C1 segment of cervical spinal cord (tissue), 14 donors: ENCODE measurements at regions not wholly inside any gene's neighbourhood (a gene's known extent, or its start where the extent isn't known, plus 50 kb on each side); places are given as distances from the start of the nearest gene placed in this dataset.
"Not testable (repeated sequence)": the region's sequence is repeated elsewhere in the genome, so short reads cannot be mapped to it uniquely, and the experiment has no call there.

Experiments used
- DNase-seq, 14 donors: peaks; one replicate each; lab custom pipeline; 2025; lab: John Stamatoyannopoulos, UW

GRCh38 chr5:13063088-13063487 is 881.4 kb downstream of the DNAH5 start:
- no peak for DNase-seq

DNA sequence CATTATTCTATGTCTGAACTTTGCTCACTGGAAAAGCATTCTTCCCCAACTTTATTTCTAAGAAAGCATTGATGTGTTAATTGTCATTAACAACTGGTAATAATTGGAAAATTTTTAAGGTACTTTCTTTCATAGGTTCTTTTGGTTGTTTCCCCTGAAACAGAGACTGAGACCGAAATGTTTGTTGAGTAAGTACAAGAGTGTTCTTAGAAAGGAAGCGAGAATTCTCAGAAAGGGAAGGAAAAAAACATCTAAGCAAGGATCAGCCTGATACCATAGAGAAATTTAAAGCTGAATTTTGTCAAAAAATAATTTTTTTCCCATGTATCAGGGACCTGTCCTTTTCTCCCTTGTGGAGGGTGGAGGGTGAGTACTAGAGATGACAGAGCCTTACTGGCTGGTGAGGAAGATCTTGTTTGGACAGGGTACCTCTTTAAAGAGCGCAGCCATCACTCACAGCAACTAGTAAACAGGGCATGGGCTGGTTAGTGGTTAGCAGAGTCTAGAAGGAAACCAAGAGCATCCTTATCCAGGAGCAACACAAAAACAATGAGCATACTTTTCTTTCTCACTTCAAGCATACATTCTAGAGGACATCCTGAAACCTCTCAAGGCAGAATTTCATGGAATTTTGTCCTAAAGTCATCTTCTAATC is 898.5 kb downstream of the DNAH5 start:
- DNase-seq, result no peak

- no peak for DNase-seq
Observed at GRCh38 chr5:13034061-13034460, 910.4 kb downstream of the DNAH5 start.

DNA sequence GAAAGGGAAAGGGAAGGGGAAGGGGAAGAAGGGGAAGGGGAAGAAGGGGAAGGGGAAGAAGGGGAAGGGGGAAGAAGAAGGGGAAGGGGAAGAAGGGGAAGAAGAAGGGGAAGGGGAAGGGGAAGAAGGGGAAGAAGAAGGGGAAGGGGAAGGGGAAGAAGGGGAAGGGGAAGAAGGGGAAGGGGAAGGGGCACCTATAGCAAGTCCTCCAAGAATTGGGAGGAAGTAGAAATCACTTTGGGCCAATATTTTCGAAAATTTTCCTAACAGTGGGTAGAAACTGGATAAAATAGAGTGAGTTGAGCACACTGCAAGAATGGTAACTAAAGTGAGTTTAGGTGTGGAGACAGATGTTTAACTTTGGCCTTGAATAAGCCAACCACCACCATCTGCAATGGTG is 915.3 kb downstream of the DNAH5 start:
- no peak for DNase-seq

GRCh38 chr5:13027874-13028273 is 916.6 kb downstream of the DNAH5 start:
- no peak for DNase-seq

- DNase-seq, result no peak
Observed at GRCh38 chr5:13019729-13020128, 924.8 kb downstream of the DNAH5 start.

DNA sequence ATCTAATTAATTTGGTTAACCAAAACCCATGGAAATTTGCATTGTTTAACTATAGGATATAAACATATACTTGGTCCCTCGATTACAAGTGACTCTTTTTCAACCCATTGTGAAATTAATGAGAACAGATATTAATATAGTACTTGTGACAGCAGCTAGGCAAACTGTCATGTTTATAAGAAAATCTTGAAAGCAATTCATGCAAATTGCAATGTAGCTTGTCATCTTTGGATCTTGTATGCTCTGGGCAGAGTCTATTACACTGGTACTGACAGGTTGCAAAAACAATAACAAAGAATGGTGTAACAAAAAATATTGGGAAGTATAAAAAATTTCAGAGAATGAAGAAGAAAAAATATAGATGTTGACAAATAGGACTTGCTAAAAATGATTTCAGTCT is 941.0 kb downstream of the DNAH5 start:
- no peak for DNase-seq

GRCh38 chr5:12999667-13000066 is 944.8 kb downstream of the DNAH5 start:
- no peak for DNase-seq

- DNase-seq, result no peak
Observed at GRCh38 chr5:12985142-12985541, 959.3 kb downstream of the DNAH5 start.

- DNase-seq, result no peak
Observed at GRCh38 chr5:12974856-12975255, 969.6 kb downstream of the DNAH5 start.

GRCh38 chr5:12965804-12966203 is 978.7 kb downstream of the DNAH5 start:
- no peak for DNase-seq

GRCh38 chr5:12959713-12960112 is 984.8 kb downstream of the DNAH5 start:
- no peak for DNase-seq

- no peak for DNase-seq
Observed at GRCh38 chr5:12952409-12952808, 992.1 kb downstream of the DNAH5 start.

- no peak for DNase-seq
Observed at GRCh38 chr5:12951846-12952245, 992.6 kb downstream of the DNAH5 start.

DNA sequence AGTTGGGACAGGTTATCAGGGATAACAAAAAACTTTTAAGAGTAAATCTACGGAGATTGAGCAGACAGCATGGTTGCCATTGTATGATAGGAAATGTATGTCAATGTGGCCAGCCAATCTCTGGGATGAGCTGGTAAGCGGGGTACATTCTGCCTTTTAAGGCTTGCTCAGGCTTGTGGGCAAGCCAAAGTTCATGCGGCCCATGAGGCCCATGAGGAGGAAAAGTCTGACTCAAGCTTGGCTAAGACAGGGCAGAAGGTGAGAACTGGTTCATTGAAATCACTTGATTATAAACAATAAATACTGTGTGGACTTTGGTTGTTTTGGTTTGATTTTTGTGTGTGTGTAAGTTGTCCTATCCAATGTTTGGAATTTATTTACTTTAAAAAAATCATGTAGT is 997.1 kb downstream of the DNAH5 start:
- DNase-seq, result no peak

DNA sequence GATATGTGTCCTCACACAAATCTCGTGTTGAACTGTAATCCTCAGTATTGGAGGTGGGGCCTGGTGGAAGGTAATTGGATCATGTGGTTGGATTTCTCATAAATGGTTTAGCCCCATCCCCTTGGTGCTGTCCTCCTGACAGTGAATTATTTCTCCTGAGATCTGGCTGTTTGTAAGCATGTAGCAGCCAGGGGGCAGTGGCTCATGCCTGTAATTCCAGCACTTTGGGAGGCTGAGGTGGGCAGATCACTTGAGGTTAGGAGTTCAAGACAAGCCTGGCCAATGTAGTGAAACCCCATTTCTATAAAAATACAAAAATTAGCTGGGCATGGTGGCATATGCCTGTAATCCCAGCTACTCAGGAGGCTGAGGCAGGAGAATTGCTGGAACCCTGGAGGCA is 999.0 kb downstream of the DNAH5 start:
- DNase-seq, result not testable (repeated sequence)

DNA sequence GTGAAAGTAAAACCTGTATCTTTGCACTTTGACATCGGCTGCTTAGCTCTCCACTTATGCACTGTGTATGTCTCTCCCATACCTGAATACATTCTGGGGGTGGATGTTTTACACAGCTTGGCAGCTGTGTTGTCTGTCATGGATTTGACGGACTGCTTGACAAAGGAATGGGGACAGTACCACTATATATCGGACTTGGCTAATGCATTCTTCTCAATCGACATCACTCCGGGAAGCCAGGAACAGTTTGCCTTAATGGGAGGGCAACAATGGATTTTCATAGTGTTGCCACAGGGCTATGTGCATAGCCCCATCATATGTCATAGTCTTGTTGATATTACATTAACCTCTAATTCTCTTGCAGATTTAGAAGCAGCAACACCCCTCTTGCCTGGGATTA is 1008.3 kb downstream of the DNAH5 start:
- DNase-seq, result no peak

DNA sequence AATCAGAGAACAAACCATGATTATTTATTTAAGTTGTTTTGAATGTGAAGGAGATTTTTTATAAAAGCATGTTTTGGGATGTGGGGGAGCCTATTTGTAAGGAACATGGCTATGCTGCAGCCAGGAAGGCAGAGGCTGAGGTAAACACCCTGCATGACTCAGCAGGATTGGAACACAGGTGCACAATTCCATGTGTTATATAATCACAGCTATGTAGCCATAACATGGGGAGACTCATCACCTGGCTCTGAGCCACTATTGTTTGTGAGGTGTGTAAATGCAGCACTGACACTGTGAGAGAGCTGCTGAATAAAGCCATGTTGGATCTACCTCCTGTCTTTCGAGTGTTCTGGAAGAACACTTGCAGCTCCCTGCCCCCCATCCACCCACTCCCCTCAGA is 1009.8 kb downstream of the DNAH5 start:
- DNase-seq, result no peak

- no peak for DNase-seq
Observed at GRCh38 chr5:12920527-12920926, 1016.3 kb upstream of the CTNND2 start.

GRCh38 chr5:12911156-12911555 is 1006.9 kb upstream of the CTNND2 start:
- no peak for DNase-seq

DNA sequence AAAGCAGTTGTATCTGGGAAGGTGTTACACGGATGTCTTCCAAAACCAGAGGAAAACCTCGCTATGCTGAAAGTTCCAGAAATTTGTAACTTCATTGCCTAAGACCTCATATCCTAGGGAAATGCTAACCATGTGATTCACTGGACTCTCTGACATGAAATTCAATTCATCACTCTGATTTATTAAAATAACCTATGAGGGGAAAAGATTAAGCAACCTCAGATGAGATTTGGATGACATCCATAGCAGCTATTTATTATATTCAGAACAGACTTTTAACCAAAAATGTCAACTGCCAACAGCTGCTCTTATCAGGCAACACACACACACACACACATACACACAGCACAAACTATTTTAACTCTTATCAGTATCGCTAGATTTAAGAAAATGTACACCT is 1006.4 kb upstream of the CTNND2 start:
- DNase-seq, result no peak

DNA sequence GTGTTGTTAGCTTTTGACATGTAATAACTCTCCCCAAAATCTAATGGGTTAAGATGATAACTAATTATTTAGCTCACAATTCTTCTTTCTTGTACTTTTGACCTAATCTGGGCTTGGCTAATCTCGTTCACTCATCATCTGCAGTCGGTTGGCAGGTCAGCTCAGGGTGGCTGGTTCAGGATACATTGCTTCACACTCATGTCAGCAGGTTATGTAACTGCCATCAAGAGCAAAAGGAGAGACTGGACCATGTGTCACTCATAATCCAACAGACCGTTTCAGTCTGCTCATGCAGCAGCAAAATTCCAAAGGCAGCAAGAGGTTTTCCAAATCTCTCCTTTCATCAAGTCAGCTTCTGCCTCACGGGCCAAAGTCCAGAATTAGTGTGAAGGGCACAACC is 998.4 kb upstream of the CTNND2 start:
- no peak for DNase-seq

DNA sequence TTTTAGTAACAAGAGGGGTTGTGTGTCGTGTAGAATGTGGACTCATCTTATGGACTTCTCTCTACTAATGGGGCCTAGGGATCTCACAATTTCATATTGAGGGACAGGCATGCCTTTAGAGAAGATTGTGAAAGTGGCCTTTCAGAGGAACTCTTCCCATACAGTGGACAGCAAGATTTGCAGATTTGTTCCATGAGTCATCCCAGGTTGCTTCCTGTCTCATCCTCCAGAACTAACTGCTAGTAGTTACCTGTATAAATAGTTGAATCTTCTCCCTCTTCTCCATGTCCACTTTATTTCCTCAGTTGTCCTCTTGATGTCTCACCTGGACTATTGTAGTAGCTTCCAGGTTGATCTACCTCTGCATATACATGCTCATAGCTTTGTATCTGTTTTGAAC is 997.5 kb upstream of the CTNND2 start:
- no peak for DNase-seq

- no peak for DNase-seq
Observed at GRCh38 chr5:12896086-12896485, 991.8 kb upstream of the CTNND2 start.
